ENCODE measurements at regions not wholly inside any gene's neighbourhood (a gene's known extent, or its start where the extent isn't known, plus 50 kb on each side); places are given as distances from the start of the nearest gene placed in this dataset.

DNA sequence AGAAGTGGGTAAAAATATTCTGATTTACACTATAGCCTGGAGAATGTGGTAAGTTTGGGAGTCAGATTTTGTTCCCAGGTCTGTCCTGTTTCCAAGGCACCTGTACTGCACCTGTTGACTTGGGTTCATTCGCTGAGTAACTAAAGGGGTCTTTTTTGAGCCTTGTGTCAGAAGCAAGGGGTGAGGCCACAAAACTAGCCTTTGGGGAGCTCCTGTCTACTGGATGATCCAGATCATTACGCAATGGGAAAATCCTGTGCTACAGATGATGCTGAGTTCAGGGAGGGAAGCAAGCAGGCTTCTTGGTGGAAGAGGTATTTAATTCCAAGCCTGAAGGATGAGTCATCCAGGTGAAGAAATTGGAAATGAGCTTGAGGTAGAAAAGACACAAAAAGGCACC lies 424.0 kb downstream of the MATN1 start:
- TF ChIP-seq TCF7L2 (IDR thresholded peaks at IDR 0.05; ENCODE audit: low read depth, low read length), result no peak
- TF ChIP-seq, protein P1, sequence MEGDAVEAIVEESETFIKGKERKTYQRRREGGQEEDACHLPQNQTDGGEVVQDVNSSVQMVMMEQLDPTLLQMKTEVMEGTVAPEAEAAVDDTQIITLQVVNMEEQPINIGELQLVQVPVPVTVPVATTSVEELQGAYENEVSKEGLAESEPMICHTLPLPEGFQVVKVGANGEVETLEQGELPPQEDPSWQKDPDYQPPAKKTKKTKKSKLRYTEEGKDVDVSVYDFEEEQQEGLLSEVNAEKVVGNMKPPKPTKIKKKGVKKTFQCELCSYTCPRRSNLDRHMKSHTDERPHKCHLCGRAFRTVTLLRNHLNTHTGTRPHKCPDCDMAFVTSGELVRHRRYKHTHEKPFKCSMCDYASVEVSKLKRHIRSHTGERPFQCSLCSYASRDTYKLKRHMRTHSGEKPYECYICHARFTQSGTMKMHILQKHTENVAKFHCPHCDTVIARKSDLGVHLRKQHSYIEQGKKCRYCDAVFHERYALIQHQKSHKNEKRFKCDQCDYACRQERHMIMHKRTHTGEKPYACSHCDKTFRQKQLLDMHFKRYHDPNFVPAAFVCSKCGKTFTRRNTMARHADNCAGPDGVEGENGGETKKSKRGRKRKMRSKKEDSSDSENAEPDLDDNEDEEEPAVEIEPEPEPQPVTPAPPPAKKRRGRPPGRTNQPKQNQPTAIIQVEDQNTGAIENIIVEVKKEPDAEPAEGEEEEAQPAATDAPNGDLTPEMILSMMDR (CRISPR knock-in tag; IDR thresholded peaks at IDR 0.05), result no peak
- TF ChIP-seq KDM1A (CRISPR knock-in tag; IDR thresholded peaks at IDR 0.05), result no peak
- TF ChIP-seq POLR2AphosphoS5 (IDR thresholded peaks at IDR 0.05; ENCODE audit: low read depth, low read length), result no peak
- no peak for TF ChIP-seq NCOA5 (CRISPR knock-in tag; IDR thresholded peaks at IDR 0.05)
- TF ChIP-seq MIXL1 (CRISPR knock-in tag; IDR thresholded peaks at IDR 0.05), result no peak
- TF ChIP-seq POLR2A (IDR thresholded peaks at IDR 0.05; ENCODE audit: insufficient read depth in 1 of 2, low read depth in 2 of 2, low read length in 2 of 2), result no peak
- TF ChIP-seq ISX (CRISPR knock-in tag; conservative IDR thresholded peaks at IDR 0.05), result no peak
- no peak for TF ChIP-seq ZFP1 (CRISPR knock-in tag; IDR thresholded peaks at IDR 0.05)
